NCI-H226 (cell line): ENCODE measurements at regions not wholly inside any gene's neighbourhood (a gene's known extent, or its start where the extent isn't known, plus 50 kb on each side); places are given as distances from the start of the nearest gene placed in this dataset.
A peak's percentile ranks its signal among the peaks of the same experiment; 100 is the strongest.
"Not testable (repeated sequence)": the region's sequence is repeated elsewhere in the genome, so short reads cannot be mapped to it uniquely, and the experiment has no call there.

Experiments
- DNase-seq: peaks from one replicate; pipeline ENCODE4 v3.0.0-alpha.2; 2015

GRCh38 chr14:30322819-30323218, 236.1 kb upstream of the G2E3 start:
- DNase-seq: no peak

- DNase-seq: no peak
These were observed 228.9 kb upstream of the G2E3 start for GRCh38 chr14:30330033-30330432.

GRCh38 chr14:30330445-30330844, 228.5 kb upstream of the G2E3 start:
- no peak for DNase-seq

GRCh38 chr14:30331030-30331429, 227.9 kb upstream of the G2E3 start:
- DNase-seq: no peak

- no peak for DNase-seq
These were observed 226.6 kb upstream of the G2E3 start for GRCh38 chr14:30332374-30332773.

- DNase-seq: no peak
These were observed 225.0 kb upstream of the G2E3 start for GRCh38 chr14:30333934-30334333.

GRCh38 chr14:30337456-30337855, 221.5 kb upstream of the G2E3 start:
- DNase-seq: no peak

GRCh38 chr14:30339311-30339901, 219.6 kb upstream of the G2E3 start:
- no peak for DNase-seq

GRCh38 chr14:30340495-30340894, 218.5 kb upstream of the G2E3 start:
- no peak for DNase-seq

GRCh38 chr14:30345511-30345910, 213.4 kb upstream of the G2E3 start:
- DNase-seq: no peak

- no peak for DNase-seq
These were observed 210.5 kb upstream of the G2E3 start for GRCh38 chr14:30348445-30348844.

- no peak for DNase-seq
These were observed 209.4 kb upstream of the G2E3 start for GRCh38 chr14:30349520-30349919.

GRCh38 chr14:30354439-30354838, 204.5 kb upstream of the G2E3 start:
- no peak for DNase-seq

GRCh38 chr14:30355431-30355913, 203.5 kb upstream of the G2E3 start:
- DNase-seq: peak; percentile 52

GRCh38 chr14:30356438-30357202, 202.3 kb upstream of the G2E3 start:
- no peak for DNase-seq

- no peak for DNase-seq
These were observed 201.2 kb upstream of the G2E3 start for GRCh38 chr14:30357791-30358190.

- no peak for DNase-seq
These were observed 196.4 kb upstream of the G2E3 start for GRCh38 chr14:30362369-30363218.

GRCh38 chr14:30363219-30363880, 195.6 kb upstream of the G2E3 start:
- not testable (repeated sequence) for DNase-seq

GRCh38 chr14:30369502-30370180, 189.3 kb upstream of the G2E3 start:
- no peak for DNase-seq

- no peak for DNase-seq
These were observed 185.9 kb upstream of the G2E3 start for GRCh38 chr14:30373053-30373452.

- no peak for DNase-seq
These were observed 185.4 kb upstream of the G2E3 start for GRCh38 chr14:30373526-30373925.

GRCh38 chr14:30375296-30375892, 183.6 kb upstream of the G2E3 start:
- peak; percentile 11 for DNase-seq
